ENCODE measurements at regions not wholly inside any gene's neighbourhood (a gene's known extent, or its start where the extent isn't known, plus 50 kb on each side); places are given as distances from the start of the nearest gene placed in this dataset.

- no peak overlapping the region for H3K27ac Mint-ChIP-seq
- ChIA-PET CTCF (no interaction called here), POLR2A (no interaction called here)
- H3K9me3 ChIP-seq, result no peaks in the 10 kb centered on the region
- no peak overlapping the region for H3K27ac ChIP-seq (ENCODE audit: low read length)
- no peaks in the 10 kb centered on the region for H3K36me3 Mint-ChIP-seq
- no peak overlapping the region for H3K4me3 ChIP-seq (ENCODE audit: control insufficient read depth in 1 of 2, extremely low read depth in 1 of 2, low read length in 1 of 2)
- no peaks in the 10 kb centered on the region for H3K4me1 Mint-ChIP-seq
- no peaks in the 10 kb centered on the region for H3K4me1 ChIP-seq (ENCODE audit: control insufficient read depth in 1 of 2, extremely low read depth in 1 of 2, insufficient read depth in 2 of 2, low read length in 2 of 2)
- H3K36me3 ChIP-seq (ENCODE audit: control insufficient read depth in 2 of 2, extremely low read depth in 1 of 2, insufficient read depth in 1 of 2, low read length in 1 of 2), result no peaks in the 10 kb centered on the region
- H3K4me3 Mint-ChIP-seq, result no peak overlapping the region
- no CpG with 5 or more reads among the region's 3 CpGs for WGBS (ENCODE audit: insufficient coverage)
- DNase-seq, result no peak
- peaks cover 0 to 16% (median 11%) of the 10 kb centered on the region in 3 donors for H3K9me3 Mint-ChIP-seq
- H3K27me3 ChIP-seq (replicated peaks in 1 of 2; ENCODE audit: control insufficient read depth in 2 of 2, extremely low read depth in 1 of 2, insufficient read depth in 2 of 2, low read length in 1 of 2), result no peaks in the 10 kb centered on the region
- ATAC-seq (replicated peaks in 1 of 4), result no peak
- no peaks in the 10 kb centered on the region for H3K27me3 Mint-ChIP-seq
These were observed 686.2 kb upstream of the SLC35B3 start for GRCh38 chr6:9121549-9121948.

- no peaks in the 10 kb centered on the region for H3K9me3 ChIP-seq
- no peaks in the 10 kb centered on the region for H3K4me1 ChIP-seq (ENCODE audit: control insufficient read depth in 1 of 2, extremely low read depth in 1 of 2, insufficient read depth in 2 of 2, low read length in 2 of 2)
- H3K27me3 ChIP-seq (replicated peaks in 1 of 2; ENCODE audit: control insufficient read depth in 2 of 2, extremely low read depth in 1 of 2, insufficient read depth in 2 of 2, low read length in 1 of 2), result no peaks in the 10 kb centered on the region
- POLR2A ChIA-PET, result no interaction called here
- no peaks in the 10 kb centered on the region for H3K36me3 Mint-ChIP-seq
- H3K4me3 ChIP-seq (ENCODE audit: control insufficient read depth in 1 of 2, extremely low read depth in 1 of 2, low read length in 1 of 2), result no peak overlapping the region
- H3K9me3 Mint-ChIP-seq, result peaks cover 0 to 4% (median 3%) of the 10 kb centered on the region in 3 donors
- H3K36me3 ChIP-seq (ENCODE audit: control insufficient read depth in 2 of 2, extremely low read depth in 1 of 2, insufficient read depth in 1 of 2, low read length in 1 of 2), result no peaks in the 10 kb centered on the region
- CTCF ChIA-PET, result no interaction called here
- no peaks in the 10 kb centered on the region for H3K27me3 Mint-ChIP-seq
- no peak overlapping the region for H3K4me3 Mint-ChIP-seq
- H3K27ac Mint-ChIP-seq, result no peak overlapping the region
- H3K27ac ChIP-seq (ENCODE audit: low read length), result no peak overlapping the region
- H3K4me1 Mint-ChIP-seq, result no peaks in the 10 kb centered on the region
- DNase-seq (no peak), ATAC-seq (replicated peaks in 1 of 4) (no peak)
- WGBS (ENCODE audit: insufficient coverage), result 68% methylated on average over 4 of the region's 6 CpGs
These were observed 680.7 kb upstream of the SLC35B3 start for GRCh38 chr6:9116026-9116425.

- Mint-ChIP-seq H3K4me3 (no peak overlapping the region), H3K36me3 (no peaks in the 10 kb centered on the region), H3K9me3 (peaks cover 0 to 4% (median 0%) of the 10 kb centered on the region in 3 donors), H3K27ac (no peak overlapping the region), H3K4me1 (no peaks in the 10 kb centered on the region), H3K27me3 (no peaks in the 10 kb centered on the region)
- ChIA-PET CTCF (no interaction called here), POLR2A (interaction anchor here in 1 of 2 donors (0.6 kb wide), 1 partner anchor 1193 kb away, joined by 3 read pairs; no protein-coding TSS in a partner anchor)
- DNase-seq (no peak), ATAC-seq (replicated peaks in 1 of 4) (no peak)
- Histone ChIP-seq H3K4me3 (ENCODE audit: control insufficient read depth in 1 of 2, extremely low read depth in 1 of 2, low read length in 1 of 2) (no peak overlapping the region), H3K4me1 (ENCODE audit: control insufficient read depth in 1 of 2, extremely low read depth in 1 of 2, insufficient read depth in 2 of 2, low read length in 2 of 2) (no peaks in the 10 kb centered on the region), H3K27me3 (replicated peaks in 1 of 2; ENCODE audit: control insufficient read depth in 2 of 2, extremely low read depth in 1 of 2, insufficient read depth in 2 of 2, low read length in 1 of 2) (no peaks in the 10 kb centered on the region), H3K27ac (ENCODE audit: low read length) (no peak overlapping the region), H3K9me3 (no peaks in the 10 kb centered on the region), H3K36me3 (ENCODE audit: control insufficient read depth in 2 of 2, extremely low read depth in 1 of 2, insufficient read depth in 1 of 2, low read length in 1 of 2) (no peaks in the 10 kb centered on the region)
- 71% methylated on average over 1 of the region's 3 CpGs for WGBS (ENCODE audit: insufficient coverage)
These were observed 677.2 kb upstream of the SLC35B3 start for GRCh38 chr6:9112544-9112943.

DNA sequence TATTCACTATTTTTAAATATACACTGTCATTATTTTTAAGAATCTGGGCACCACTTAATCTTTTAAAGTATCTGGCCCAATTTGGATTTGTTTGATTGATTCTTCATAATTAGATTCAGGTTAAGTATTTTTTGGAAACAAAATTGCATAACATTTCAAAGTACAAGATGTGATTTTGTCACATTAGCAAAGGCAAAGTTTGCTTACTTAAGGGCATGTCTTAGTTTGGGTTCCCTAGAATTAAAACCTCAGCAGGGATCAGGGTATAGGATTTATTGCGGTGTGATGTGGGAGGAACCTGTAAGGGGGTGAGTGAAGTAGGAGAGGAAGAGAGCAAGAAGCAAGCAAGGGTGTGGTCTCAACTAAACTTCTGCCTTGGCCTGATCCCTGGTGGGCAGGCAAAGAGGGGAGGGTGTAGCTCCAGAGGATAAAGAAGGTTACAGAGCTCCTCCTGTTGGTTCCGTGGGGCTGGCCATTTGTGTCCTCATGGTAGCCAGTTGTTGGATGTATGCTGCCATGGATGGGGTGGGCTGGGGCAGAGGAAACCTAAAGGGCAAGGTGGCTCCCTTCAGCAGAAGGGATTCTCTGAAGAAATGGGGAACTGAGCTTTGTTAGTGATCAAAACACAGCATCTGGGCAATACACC lies 668.7 kb upstream of the SLC35B3 start:
- Mint-ChIP-seq H3K9me3 (peaks cover 0 to 4% (median 4%) of the 10 kb centered on the region in 3 donors), H3K4me1 (peaks cover 0 to 2% (median 0%) of the 10 kb centered on the region in 3 donors), H3K4me3 (no peak overlapping the region), H3K27ac (no peak overlapping the region), H3K36me3 (no peaks in the 10 kb centered on the region), H3K27me3 (no peaks in the 10 kb centered on the region)
- POLR2A ChIA-PET, result no interaction called here
- CTCF ChIA-PET, result no interaction called here
- Histone ChIP-seq H3K27ac (ENCODE audit: low read length) (no peak overlapping the region), H3K36me3 (ENCODE audit: control insufficient read depth in 2 of 2, extremely low read depth in 1 of 2, insufficient read depth in 1 of 2, low read length in 1 of 2) (no peaks in the 10 kb centered on the region), H3K4me1 (ENCODE audit: control insufficient read depth in 1 of 2, extremely low read depth in 1 of 2, insufficient read depth in 2 of 2, low read length in 2 of 2) (no peaks in the 10 kb centered on the region), H3K9me3 (no peaks in the 10 kb centered on the region), H3K4me3 (ENCODE audit: control insufficient read depth in 1 of 2, extremely low read depth in 1 of 2, low read length in 1 of 2) (no peak overlapping the region), H3K27me3 (replicated peaks in 1 of 2; ENCODE audit: control insufficient read depth in 2 of 2, extremely low read depth in 1 of 2, insufficient read depth in 2 of 2, low read length in 1 of 2) (no peaks in the 10 kb centered on the region)
- ATAC-seq (replicated peaks in 1 of 4) (no peak), DNase-seq (no peak)
- WGBS (ENCODE audit: insufficient coverage), result 50% methylated on average over 2 of the region's 2 CpGs

GRCh38 chr6:9101920-9102319 lies 666.6 kb upstream of the SLC35B3 start:
- Histone ChIP-seq H3K36me3 (ENCODE audit: control insufficient read depth in 2 of 2, extremely low read depth in 1 of 2, insufficient read depth in 1 of 2, low read length in 1 of 2) (no peaks in the 10 kb centered on the region), H3K4me3 (ENCODE audit: control insufficient read depth in 1 of 2, extremely low read depth in 1 of 2, low read length in 1 of 2) (no peak overlapping the region), H3K9me3 (no peaks in the 10 kb centered on the region), H3K27me3 (replicated peaks in 1 of 2; ENCODE audit: control insufficient read depth in 2 of 2, extremely low read depth in 1 of 2, insufficient read depth in 2 of 2, low read length in 1 of 2) (no peaks in the 10 kb centered on the region), H3K4me1 (ENCODE audit: control insufficient read depth in 1 of 2, extremely low read depth in 1 of 2, insufficient read depth in 2 of 2, low read length in 2 of 2) (no peaks in the 10 kb centered on the region), H3K27ac (ENCODE audit: low read length) (no peak overlapping the region)
- Mint-ChIP-seq H3K27me3 (no peaks in the 10 kb centered on the region), H3K27ac (no peak overlapping the region), H3K4me1 (peaks cover 0 to 2% (median 0%) of the 10 kb centered on the region in 3 donors), H3K9me3 (peaks cover 0 to 4% (median 4%) of the 10 kb centered on the region in 3 donors), H3K4me3 (no peak overlapping the region), H3K36me3 (no peaks in the 10 kb centered on the region)
- CTCF ChIA-PET, result no interaction called here
- POLR2A ChIA-PET, result no interaction called here
- ATAC-seq (replicated peaks in 1 of 4), result no peak
- WGBS (ENCODE audit: insufficient coverage), result no CpG with 5 or more reads among the region's 4 CpGs
- DNase-seq, result no peak

GRCh38 chr6:9100869-9101580 lies 665.7 kb upstream of the SLC35B3 start:
- no CpG with 5 or more reads among the region's 2 CpGs for WGBS (ENCODE audit: insufficient coverage)
- Histone ChIP-seq H3K36me3 (ENCODE audit: control insufficient read depth in 2 of 2, extremely low read depth in 1 of 2, insufficient read depth in 1 of 2, low read length in 1 of 2) (no peaks in the 10 kb centered on the region), H3K27ac (ENCODE audit: low read length) (no peak overlapping the region), H3K27me3 (replicated peaks in 1 of 2; ENCODE audit: control insufficient read depth in 2 of 2, extremely low read depth in 1 of 2, insufficient read depth in 2 of 2, low read length in 1 of 2) (no peaks in the 10 kb centered on the region), H3K4me3 (ENCODE audit: control insufficient read depth in 1 of 2, extremely low read depth in 1 of 2, low read length in 1 of 2) (no peak overlapping the region), H3K4me1 (ENCODE audit: control insufficient read depth in 1 of 2, extremely low read depth in 1 of 2, insufficient read depth in 2 of 2, low read length in 2 of 2) (no peaks in the 10 kb centered on the region), H3K9me3 (no peaks in the 10 kb centered on the region)
- Mint-ChIP-seq H3K9me3 (peaks cover 0 to 4% (median 4%) of the 10 kb centered on the region in 3 donors), H3K27me3 (no peaks in the 10 kb centered on the region), H3K4me3 (no peak overlapping the region), H3K27ac (no peak overlapping the region), H3K36me3 (no peaks in the 10 kb centered on the region), H3K4me1 (peaks cover 0 to 2% (median 0%) of the 10 kb centered on the region in 3 donors)
- ATAC-seq (replicated peaks in 1 of 4) (no peak), DNase-seq (no peak)
- ChIA-PET POLR2A (no interaction called here), CTCF (no interaction called here)
